GM21390 (cell line): ENCODE measurements at regions not wholly inside any gene's neighbourhood (a gene's known extent, or its start where the extent isn't known, plus 50 kb on each side); places are given as distances from the start of the nearest gene placed in this dataset.
"Not testable (repeated sequence)": the region's sequence is repeated elsewhere in the genome, so short reads cannot be mapped to it uniquely, and the experiment has no call there.

Experiments used
- ATAC-seq: cut with Tn5 transposase; IDR thresholded peaks from one replicate; pipeline ENCODE4 v1.9.1; 2021; ENCODE audit not compliant: unreplicated experiment

GRCh38 chrX:148080593-148080992 lies 99.5 kb downstream of the FMR1NB start:
- ATAC-seq = no peak

- no peak for ATAC-seq
Measured at GRCh38 chrX:148084611-148085010, 103.5 kb downstream of the FMR1NB start.

DNA sequence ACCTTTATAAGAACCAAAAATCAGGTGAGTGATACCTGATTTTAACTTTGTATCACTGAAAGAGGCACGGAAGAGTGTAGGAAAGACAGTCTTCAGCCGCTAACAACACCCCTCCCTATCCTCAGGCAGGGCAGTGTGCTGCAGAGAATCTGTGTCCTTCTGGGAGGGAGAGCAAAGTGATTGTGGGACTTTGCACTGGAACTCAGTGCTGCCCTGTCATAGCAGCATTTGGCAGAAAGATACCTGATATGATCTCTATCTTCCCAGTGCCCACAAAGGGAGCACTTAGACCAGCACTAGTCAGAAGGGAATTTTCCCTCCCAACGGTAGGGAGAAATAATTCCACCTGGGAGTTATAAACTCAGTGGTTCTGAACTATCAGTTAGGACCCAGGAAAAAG lies 139.0 kb downstream of the FMR1NB start:
- ATAC-seq = no peak

DNA sequence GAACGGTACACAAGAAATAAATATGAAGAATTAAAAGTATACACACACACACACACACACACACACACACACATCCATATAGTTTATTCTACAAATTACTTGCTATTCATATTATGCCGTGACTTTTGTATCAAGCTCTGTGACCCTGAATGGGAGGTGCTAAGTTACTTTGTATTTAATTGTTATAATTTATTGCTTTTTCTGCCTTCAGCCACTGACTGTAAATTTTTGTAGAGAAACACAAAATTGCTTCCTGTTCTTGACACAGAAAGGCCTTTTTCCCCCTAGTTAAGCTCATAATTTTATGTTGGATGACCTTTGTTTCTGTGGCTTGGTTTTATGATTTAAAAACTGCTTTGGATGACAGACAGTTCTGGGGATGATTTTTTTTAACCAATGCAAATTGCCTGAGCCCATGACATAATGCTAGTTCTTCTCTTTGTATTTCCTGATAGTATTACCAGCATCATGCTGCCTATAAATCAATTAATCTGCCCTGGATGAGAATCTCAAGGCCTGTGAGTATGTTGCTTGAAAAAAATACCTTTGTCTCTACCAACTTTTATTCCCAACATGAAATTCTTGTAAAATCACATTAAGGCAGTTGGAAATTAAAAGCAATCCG lies 140.0 kb downstream of the FMR1NB start:
- no peak for ATAC-seq

GRCh38 chrX:148128872-148129505 lies 147.9 kb downstream of the FMR1NB start:
- not testable (repeated sequence) for ATAC-seq

DNA sequence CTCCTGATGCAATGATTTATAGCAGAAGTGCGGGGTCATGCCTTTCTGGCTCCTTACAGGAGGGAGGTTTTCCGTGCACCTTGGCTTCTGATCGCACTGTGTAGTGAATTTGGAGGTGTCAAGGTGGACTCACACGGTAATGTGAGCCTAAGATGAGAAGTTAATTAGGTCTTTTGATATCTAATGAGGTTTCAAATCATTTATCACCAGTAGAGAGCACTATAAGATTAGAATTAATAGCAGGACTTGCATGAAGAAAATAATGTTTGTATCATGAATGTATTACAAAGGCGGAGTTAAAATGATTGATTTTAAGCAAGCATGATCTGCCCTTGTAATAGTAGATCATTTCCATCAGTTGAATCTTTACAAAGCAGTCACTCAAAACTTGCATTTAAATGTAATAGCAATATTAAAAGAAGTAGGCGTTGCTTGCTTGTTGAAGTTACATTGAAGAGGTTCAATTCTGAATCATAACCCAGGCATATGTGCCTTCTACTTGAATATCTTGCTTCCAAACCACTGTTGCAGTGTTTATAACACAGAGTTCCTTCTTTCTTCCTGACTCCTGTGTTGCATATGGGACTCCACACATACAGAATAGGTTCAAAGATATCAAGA lies 152.1 kb downstream of the FMR1NB start:
- ATAC-seq = no peak

DNA sequence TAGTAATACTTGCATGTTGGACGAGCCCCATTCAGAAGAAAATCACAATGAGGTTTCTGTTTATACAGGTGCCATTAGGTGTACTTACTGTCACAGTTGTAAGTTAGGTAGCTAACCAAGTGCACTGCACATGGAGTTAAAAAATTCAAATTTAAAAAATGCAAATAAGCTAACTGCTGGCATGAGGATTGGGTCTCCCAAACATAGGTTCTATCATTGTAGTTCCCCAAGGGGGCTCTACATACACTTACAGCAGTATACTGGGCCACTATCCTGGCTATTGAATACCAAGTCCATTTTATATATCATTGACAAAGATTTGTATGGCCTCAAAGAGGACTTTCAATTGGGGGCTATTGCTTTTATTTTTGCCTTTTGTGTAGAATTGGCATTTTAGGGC lies 153.4 kb downstream of the FMR1NB start:
- no peak for ATAC-seq

DNA sequence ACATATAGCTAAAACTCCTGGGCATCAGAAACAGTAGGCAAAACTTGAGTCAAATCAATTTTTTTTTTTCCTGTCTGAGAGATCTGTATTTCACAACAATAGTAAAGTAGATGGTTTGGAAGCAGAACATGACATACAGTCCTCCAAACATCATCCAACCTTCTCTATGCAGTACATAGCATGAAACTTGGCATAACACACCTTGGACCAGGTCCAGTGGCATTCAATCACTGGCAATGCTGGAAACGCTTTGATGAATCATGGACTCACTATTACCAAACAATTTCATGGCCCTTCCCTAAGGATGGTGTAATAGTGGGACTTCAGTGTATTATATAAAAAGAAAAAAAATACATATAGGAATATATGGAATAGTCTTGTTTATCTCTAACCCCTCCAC lies 154.6 kb downstream of the FMR1NB start:
- no peak for ATAC-seq

DNA sequence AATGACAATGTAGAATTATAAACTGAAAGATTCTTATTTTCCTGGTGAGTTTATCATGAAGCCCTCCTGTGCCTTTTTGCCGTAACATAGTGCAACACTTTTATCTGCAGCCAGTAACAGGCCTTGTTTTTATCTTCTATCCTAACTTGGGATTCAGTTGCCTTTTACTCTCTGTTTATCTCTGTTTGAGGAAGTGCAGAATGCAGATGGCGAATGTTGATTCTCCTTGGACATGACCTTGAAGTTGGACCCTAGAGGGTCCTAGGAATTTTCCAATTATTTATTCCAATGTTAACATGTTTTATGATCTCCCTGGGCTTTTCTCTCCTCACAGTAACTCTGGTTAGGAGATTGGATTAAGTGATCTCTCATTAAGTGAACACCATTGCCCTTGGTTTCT lies 165.0 kb downstream of the FMR1NB start:
- ATAC-seq = no peak

- ATAC-seq = no peak
Measured at GRCh38 chrX:148156986-148157385, 175.8 kb downstream of the FMR1NB start.

- ATAC-seq = no peak
Measured at GRCh38 chrX:148159796-148160195, 178.7 kb downstream of the FMR1NB start.

- no peak for ATAC-seq
Measured at GRCh38 chrX:148161701-148162100, 180.6 kb downstream of the FMR1NB start.

GRCh38 chrX:148185631-148186030 lies 204.5 kb downstream of the FMR1NB start:
- ATAC-seq = no peak

DNA sequence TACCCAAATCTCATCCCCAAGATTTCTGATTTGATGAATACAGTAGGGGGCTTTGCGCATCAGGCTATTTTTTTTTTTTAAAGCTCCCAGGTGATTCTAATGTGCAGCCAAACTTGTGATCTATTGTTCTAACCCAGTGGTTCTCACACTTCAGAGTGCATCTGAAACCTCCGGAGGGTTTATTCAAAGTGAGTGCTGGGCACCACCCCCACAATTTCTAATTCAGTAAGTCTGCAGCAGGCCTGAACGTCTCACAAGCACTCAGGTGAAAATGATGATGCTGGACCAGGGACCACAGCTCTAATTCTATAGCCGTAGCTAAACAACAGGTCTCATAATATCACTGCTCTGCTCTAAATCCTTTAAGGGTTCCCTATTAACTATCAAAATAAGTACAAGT lies 211.4 kb downstream of the FMR1NB start:
- ATAC-seq = no peak

DNA sequence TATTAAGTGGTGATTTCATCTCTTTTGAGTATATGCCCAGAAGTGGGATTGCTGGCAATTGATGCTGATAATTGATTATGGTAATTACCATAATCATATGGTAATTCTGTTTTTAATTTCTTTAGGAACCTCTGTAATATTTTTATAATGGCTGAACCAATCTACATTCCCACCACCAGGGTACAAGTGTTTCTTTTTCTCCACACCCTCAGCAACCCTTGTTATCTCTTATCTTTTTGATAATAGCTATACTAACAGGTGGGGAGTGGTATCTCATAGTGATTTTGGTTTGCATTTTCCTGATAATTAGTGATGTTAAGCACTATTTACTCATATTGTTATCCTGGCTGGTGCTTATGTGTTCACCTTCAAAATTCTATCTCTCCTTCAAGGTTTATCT lies 212.6 kb downstream of the FMR1NB start:
- ATAC-seq = no peak

GRCh38 chrX:148203531-148203930 lies 222.4 kb downstream of the FMR1NB start:
- no peak for ATAC-seq

GRCh38 chrX:148204195-148204594 lies 223.1 kb downstream of the FMR1NB start:
- ATAC-seq = no peak

- no peak for ATAC-seq
Measured at GRCh38 chrX:148214786-148215185, 233.6 kb downstream of the FMR1NB start.

DNA sequence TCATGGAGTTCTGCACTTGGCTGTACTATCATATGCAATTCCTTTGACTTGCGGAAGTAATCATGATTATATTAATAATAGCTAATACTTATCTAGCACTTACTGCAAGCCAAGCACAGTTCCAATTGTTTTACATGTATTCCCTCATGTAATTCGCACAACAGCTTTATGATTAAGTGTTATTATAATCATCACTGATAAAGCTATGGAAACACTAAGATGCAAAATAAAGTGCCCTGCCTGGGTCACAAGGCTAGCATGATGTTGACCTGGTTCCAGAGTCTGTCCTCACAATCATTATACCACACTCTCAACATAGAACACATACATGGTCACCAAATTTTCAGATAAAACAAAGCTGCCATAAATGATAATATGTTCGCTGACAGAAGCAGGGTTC lies 234.6 kb downstream of the FMR1NB start:
- ATAC-seq = no peak

DNA sequence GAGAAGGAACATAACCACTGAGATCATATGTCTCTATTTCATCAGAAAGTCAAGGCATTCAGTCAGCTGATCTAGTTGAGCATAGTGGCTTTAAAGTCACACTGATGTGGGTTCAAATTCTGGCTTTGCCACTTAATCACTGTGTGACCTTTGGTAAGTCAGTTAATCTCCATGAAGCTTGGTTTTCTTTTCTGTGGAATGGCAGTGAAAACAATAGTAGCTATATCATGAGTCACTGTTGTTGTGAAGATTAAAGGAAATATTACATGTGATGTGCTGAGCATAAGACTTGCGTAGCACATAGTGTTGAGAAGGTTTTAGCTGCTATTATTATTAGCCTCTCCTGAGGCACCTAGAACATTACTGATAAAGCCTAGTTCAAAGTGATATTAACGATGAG lies 242.2 kb downstream of the FMR1NB start:
- ATAC-seq = no peak

- ATAC-seq = no peak
Measured at GRCh38 chrX:148228521-148228920, 247.4 kb downstream of the FMR1NB start.

GRCh38 chrX:148229801-148230303 lies 248.7 kb downstream of the FMR1NB start:
- no peak for ATAC-seq
